ENCODE measurements at regions not wholly inside any gene's neighbourhood (a gene's known extent, or its start where the extent isn't known, plus 50 kb on each side); places are given as distances from the start of the nearest gene placed in this dataset.

- DNase-seq (ENCODE audit: extremely low spot score, insufficient read length, low read depth) (no peak), FAIRE-seq (no peak)
These were observed 105.8 kb upstream of the TNRC6C start for GRCh38 chr17:77852731-77853130.

DNA sequence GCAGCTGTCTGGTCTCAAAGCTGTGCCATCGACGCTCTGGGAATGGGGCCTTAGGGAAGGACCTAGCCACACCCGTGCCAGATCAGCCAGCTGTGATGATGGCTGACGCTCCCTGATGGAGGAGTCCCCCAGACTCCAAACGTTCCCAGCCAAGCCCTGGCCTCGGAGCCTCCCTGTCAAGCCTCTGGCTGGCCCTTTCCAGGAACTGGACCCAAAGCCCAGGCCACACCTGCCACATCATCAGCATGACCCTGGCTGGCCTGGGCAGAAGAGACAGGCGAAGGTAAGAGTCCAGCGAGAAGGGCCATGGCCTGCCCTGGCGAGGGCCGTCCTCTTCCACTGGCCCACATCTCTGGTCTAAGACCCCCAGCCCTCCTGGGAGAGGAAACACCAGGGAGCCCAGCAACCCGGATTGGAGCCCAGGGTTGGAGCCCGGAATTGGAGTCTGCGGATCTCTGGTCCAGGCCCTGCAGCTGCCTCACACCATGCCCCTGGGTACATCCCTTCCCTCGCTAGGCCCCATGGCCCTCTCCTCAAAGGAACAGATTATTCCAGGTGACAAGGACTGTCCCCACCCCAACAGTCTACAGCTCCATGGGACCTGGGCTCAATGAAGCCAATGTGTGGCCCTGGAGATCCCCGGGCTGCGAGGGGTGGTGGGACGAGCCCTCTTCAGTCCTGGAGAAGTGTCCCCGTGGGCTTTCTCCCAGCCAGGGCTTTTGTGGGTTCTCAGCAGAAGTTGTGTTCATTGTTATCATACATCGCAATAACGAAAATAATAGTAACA is 105.1 kb upstream of the TNRC6C start:
- no peak for FAIRE-seq
- no peak for DNase-seq (ENCODE audit: extremely low spot score, insufficient read length, low read depth)

GRCh38 chr17:77854083-77854758 is 104.3 kb upstream of the TNRC6C start:
- no peak for DNase-seq (ENCODE audit: extremely low spot score, insufficient read length, low read depth)
- no peak for FAIRE-seq

DNA sequence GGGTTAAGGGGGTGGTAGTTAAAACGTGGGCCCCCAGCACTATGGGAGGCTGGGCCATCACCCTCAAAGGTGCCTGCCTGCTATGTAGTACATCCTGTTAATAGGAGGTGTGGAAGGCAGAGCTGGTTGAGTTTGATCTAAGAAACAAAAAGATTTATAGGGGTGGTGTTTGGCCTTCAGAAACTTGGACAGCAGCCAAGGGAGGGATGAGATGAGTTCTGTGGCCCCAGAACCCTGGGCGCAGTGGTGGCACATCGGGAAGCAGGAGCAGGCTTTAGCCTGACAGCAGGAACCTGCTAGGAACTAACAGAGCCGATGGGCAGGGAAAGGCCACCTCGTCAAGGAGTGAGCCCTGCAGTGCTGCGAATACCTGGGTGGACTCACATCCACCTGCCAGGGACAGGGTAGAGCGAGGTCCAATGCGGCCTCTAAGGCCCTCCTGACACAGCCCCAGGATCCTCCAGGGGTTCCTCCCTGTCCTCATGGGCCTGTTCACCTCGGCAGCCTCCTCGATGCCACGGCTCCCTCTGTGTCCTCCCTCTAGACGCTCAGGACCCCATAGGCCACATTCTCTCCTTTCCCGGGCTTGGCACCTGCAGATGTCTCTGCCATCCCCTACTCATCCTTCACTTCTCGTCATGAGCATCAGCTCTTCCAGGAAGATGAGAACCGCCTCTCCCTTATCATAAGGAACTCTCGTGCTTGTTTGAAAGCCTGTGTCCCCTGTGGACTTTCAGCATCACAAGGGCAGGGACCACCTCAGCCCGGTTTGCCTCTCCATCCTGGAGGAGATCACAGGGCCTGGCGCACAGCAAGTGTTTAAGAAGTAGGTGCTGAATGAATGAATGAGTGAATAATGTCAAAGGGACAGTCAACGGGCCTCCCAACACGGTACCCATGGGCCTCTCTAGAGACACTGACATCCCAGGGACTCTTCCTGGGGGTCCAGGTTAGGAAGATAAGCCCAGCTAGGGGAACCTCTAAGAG is 103.5 kb upstream of the TNRC6C start:
- DNase-seq (ENCODE audit: extremely low spot score, insufficient read length, low read depth) (no peak), FAIRE-seq (no peak)

DNA sequence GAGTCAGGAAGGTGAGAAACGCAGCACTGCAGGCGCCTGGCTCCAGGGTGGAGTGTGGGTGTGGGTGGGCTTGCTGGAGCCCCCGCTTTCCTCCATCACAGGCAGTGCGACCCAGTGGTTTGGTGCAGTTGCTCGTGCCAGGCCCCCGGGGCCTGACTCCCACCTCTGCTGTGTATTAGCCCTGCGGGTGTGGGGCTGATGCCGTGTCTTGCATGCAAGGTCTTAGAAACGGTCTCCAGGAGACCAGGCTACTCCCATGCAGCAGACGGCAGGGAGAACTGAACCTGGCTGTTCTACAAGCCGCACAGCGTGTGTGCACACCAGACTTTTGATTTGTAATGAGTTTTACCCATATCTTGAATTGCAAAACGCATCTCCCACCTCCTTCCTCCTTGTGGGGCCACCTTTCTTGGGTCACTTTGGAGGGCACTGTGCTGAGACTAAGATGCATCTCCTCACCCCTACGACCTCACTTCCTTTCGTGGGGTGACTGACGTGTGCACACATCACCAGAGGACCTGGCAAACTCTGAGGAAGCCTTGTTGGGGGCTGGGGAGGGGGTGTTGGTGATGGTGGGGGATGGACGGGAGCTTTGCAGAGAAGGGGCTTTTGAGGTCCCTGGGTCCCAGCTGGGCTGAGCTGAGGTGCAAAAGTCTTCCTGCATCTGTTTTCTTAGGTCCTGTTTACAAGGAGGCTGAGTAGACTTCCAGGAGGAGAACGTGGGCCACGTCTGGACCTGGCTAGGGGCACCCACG is 101.8 kb upstream of the TNRC6C start:
- DNase-seq (ENCODE audit: extremely low spot score, insufficient read length, low read depth) = no peak
- FAIRE-seq = no peak

DNA sequence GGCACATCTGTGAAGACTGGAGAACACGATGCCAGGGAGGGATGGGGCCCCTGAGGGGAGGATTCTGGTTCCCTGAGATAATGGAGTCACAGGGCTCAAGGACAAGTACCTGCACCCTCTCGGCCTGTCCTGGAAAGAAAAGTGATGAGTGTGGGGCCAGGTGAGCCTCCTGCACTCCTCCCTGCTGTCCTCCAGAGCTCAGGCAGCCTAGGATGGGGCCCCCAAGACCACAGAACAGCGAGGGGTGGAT is 101.3 kb upstream of the TNRC6C start:
- DNase-seq (ENCODE audit: extremely low spot score, insufficient read length, low read depth) (no peak), FAIRE-seq (no peak)

GRCh38 chr17:77857613-77858012 is 100.9 kb upstream of the TNRC6C start:
- FAIRE-seq (no peak), DNase-seq (ENCODE audit: extremely low spot score, insufficient read length, low read depth) (no peak)

- DNase-seq (ENCODE audit: extremely low spot score, insufficient read length, low read depth) = no peak
- no peak for FAIRE-seq
These were observed 100.0 kb upstream of the TNRC6C start for GRCh38 chr17:77858291-77859034.

GRCh38 chr17:77859035-77859810 is 99.3 kb upstream of the TNRC6C start:
- DNase-seq (ENCODE audit: extremely low spot score, insufficient read length, low read depth) (no peak), FAIRE-seq (no peak)

DNA sequence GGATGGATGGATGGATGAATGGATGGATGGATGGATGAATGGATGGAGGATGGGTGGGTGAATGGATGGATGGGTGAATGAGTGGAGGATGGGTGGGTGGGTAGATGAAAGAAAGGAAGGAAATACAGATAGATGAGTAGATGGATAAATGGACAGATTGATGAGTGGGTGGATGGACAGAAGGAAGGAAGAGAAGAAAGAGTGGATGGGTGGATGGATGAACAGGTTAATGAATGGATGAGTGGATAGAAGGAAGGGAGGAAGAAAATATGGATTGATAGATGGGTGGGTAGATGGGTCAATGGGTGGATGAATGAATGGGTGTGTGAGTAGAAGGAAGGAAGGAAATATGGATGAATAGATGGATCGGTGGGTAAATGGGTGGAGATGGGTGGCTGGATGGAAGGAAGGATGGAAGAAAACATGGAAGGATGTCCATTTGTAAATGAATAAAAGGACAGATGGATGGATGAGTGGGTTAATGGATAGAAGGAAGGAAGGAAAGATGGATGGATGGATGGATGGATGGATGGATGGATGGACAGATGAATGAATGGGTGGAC is 97.3 kb upstream of the TNRC6C start:
- DNase-seq (ENCODE audit: extremely low spot score, insufficient read length, low read depth) = no peak
- FAIRE-seq = no peak

DNA sequence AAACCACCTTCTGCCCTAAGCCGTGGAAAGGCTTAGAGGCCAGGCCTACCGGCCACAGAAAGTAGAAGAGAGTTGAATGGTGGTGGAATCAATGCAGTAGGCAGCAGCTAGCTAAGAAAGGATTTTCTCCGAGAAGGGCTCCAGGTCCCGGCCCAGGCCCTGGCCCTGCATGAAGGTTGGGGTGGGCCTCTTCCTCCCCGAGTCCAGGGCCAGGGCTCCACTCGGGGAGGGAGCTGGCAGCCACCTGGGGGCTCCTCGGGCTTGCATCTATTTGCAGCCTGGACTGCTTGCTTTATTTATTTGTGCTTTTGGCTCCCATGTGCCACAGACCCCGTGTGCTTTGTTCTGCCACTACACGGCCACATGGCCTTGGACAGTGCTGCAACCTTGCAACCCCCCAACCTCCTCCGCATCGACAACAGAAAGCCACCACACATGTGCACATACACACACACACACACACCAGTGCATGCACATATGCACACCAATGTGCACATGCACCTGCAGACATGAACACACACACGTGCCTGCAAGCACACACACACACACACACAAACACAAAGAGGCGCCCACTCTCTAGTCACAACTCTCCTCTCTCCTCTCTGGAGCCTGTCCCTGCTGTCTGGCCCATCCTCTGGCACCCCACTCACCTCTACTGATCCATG is 96.4 kb upstream of the TNRC6C start:
- DNase-seq (ENCODE audit: extremely low spot score, insufficient read length, low read depth) = no peak
- no peak for FAIRE-seq

GRCh38 chr17:77862890-77863813 is 95.4 kb upstream of the TNRC6C start:
- DNase-seq (ENCODE audit: extremely low spot score, insufficient read length, low read depth) = no peak
- FAIRE-seq = no peak

DNA sequence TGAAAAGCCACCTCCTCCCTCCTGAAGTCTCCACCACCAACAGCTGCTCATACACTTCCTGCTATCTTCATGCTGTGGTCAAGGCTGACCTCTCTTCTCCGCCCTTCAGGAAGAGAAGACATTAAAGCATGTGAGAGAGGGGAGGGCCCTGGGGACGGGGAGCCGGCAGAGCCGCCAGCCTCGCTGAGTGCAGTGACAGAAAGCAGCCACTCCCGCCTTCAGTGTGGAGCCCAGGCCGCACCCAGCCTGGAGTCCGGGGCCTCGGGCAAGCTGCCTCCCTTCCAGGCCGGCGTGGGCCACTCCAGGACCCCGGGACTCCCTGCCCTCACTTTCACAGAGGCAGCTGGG is 94.7 kb upstream of the TNRC6C start:
- DNase-seq (ENCODE audit: extremely low spot score, insufficient read length, low read depth) (no peak), FAIRE-seq (no peak)

DNA sequence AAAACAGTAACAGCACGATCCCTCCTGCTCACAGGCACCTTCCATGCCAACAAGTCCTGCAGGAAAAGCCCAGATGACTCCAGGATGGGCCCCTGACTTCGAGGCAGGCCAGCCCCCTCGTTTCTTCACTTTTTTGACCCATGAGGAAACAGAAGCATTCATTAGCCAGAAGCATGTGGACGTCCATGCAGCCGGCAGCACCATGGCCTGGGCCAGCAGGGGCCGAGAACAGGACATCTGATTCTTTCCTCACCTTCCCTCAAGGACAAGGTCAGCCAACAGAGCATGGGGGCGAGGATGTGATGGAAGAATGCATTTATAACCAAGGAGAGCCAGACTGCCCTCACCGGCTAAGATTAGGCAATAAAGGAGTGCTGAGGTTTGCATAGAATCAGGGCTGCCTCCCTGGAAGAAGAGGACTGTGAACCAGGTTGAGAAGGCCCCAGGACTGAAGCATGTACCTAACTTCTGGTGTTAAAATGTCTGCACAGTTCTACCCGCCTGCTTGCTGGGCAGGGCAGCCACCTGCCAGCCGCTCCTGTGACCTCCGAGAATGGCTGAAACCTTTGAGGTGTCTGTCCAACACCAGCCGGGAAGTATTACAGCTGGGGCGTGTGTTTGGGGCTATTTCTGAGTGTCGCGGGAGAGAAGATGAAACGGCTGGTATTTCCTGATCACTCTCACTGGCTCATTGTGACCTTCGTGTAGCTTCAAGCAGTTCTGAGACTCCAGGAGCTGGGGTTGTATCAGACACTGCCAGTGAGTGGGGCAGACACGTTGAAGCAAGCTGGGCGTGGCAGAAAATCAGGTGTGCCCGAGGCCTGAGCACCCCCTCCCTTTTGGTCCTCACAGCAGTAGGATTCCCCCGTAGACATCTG is 94.0 kb upstream of the TNRC6C start:
- no peak for FAIRE-seq
- no peak for DNase-seq (ENCODE audit: extremely low spot score, insufficient read length, low read depth)

GRCh38 chr17:77865112-77865611 is 93.3 kb upstream of the TNRC6C start:
- DNase-seq (ENCODE audit: extremely low spot score, insufficient read length, low read depth) (no peak), FAIRE-seq (no peak)

DNA sequence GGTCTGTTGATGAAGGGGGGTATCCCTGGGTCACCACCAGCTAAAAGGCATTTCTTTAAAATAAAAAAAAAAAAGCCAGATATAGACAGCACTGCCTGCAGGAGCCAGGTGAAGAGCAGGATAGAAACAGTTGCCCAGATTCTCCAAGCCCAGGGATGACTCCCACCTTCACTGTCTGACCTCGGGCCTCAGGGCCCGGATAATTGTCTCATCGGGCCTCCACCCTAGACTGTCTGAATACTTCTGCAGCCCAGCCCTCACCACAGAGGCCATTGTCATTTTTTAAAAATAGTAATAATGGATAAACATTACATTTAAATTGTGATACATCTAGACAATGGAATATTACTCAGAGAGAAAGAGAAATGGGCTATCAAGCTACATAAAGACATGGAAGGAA is 92.8 kb upstream of the TNRC6C start:
- no peak for FAIRE-seq

More for the DNA sequence above, 92.8 kb upstream of the TNRC6C start:
- no peak for DNase-seq (ENCODE audit: extremely low spot score, insufficient read length, low read depth)
